ENCODE measurements at regions not wholly inside any gene's neighbourhood (a gene's known extent, or its start where the extent isn't known, plus 50 kb on each side); places are given as distances from the start of the nearest gene placed in this dataset.

GRCh38 chr9:99358668-99359067 is 136.6 kb downstream of the SEC61B start:
- no peak overlapping the region for H2AFZ ChIP-seq (ENCODE audit: low read length)
- POLR2A ChIA-PET (ENCODE audit: partially characterized antibody): interaction anchor here (0.5 to 0.7 kb wide), 2 partner anchors 10 to 23 kb away, joined by 3 to 4 read pairs; no protein-coding TSS in a partner anchor
- no peaks in the 10 kb centered on the region for H4K20me1 ChIP-seq (replicated peaks in 1 of 2; ENCODE audit: control insufficient read depth in 1 of 2, insufficient read depth in 2 of 2, low read length in 2 of 2)
- H3K14ac ChIP-seq (ENCODE audit: insufficient read length): no peak overlapping the region
- H3K36me3 ChIP-seq (ENCODE audit: control insufficient read depth in 2 of 4, insufficient read depth in 4 of 4, low read length in 3 of 4): no peaks in the 10 kb centered on the region
- no peak for DNase-seq (ENCODE audit: low read depth in 1 of 2, low spot score in 2 of 2)
- no peak overlapping the region for H3K27ac ChIP-seq (ENCODE audit: low read depth, low read length)
- no peak overlapping the region for H2BK15ac ChIP-seq (ENCODE audit: low read length)
- peaks cover 0 to 3% (median 0%) of the 10 kb centered on the region in 4 experiments; a peak in 1 of 7 replicates for H3K4me1 ChIP-seq (replicated peaks in 1 of 4; ENCODE audit: control insufficient read depth in 3 of 4, insufficient read depth in 4 of 4, low read length in 3 of 4)
- no peak overlapping the region for H3K4ac ChIP-seq (replicated peaks; ENCODE audit: insufficient read length, low read depth, low read length)
- H3K4me2 ChIP-seq (ENCODE audit: insufficient read depth in 1 of 2, low read depth in 2 of 2, low read length in 2 of 2): no peak overlapping the region
- H3K9ac ChIP-seq (replicated peaks in 1 of 4; ENCODE audit: extremely low read depth in 1 of 4, low read depth in 3 of 4, low read length in 3 of 4): no peak overlapping the region
- no peaks in the 10 kb centered on the region for H3K79me2 ChIP-seq (ENCODE audit: control insufficient read depth in 1 of 2, insufficient read depth in 2 of 2, low read length in 2 of 2)
- CTCF ChIA-PET (ENCODE audit: partially characterized antibody): interaction anchor here (1.3 to 2.2 kb wide), 2 partner anchors 18 to 94 kb away, joined by 4 to 8 read pairs; no protein-coding TSS in a partner anchor
- H2BK12ac ChIP-seq (ENCODE audit: low read depth, low read length): no peak overlapping the region
- no peak overlapping the region for H2BK5ac ChIP-seq (ENCODE audit: low read depth, low read length)
- no peak for TF ChIP-seq BCL11A (IDR thresholded peaks at IDR 0.05; ENCODE audit: low read depth in 2 of 2, low read length in 2 of 2)
- TF ChIP-seq RXRA (IDR thresholded peaks at IDR 0.05; ENCODE audit: insufficient read depth, low read depth, low read length): no peak
- no peak for TF ChIP-seq SP1 (IDR thresholded peaks at IDR 0.05; ENCODE audit: low read depth, low read length)
- no peak for TF ChIP-seq USF2 (IDR thresholded peaks at IDR 0.05; ENCODE audit: low read length)
- TF ChIP-seq KDM5A (IDR thresholded peaks at IDR 0.05; ENCODE audit: low read length): no peak
- no peaks in the 10 kb centered on the region; a peak in 1 of 7 replicates for H3K27me3 ChIP-seq (replicated peaks in 1 of 4; ENCODE audit: control insufficient read depth in 3 of 4, extremely low read depth in 1 of 4, insufficient read depth in 3 of 4, low read length in 3 of 4)
- no peak overlapping the region for H4K5ac ChIP-seq (ENCODE audit: insufficient read length, low read depth, low read length)
- H3K23me2 ChIP-seq (ENCODE audit: low read depth, low read length): no peaks in the 10 kb centered on the region
- no peak overlapping the region for H3K23ac ChIP-seq (ENCODE audit: insufficient read length)
- no peak overlapping the region for H4K8ac ChIP-seq (ENCODE audit: extremely low read depth, insufficient read depth, low read length)
- 95% methylated on average over 6 of the region's 7 CpGs; no CpG with 5 or more reads in 1 of the 2 experiments for WGBS, 2 experiments (ENCODE audit: extremely low coverage in 1 of 2, insufficient coverage in 1 of 2, insufficient read length in 1 of 2, insufficient replicate concordance in 2 of 2, low coverage in 1 of 2, low lambda C conversion rate in 2 of 2, missing lambda C conversion rate in 1 of 2)
- no peak overlapping the region for H3K4me3 ChIP-seq (ENCODE audit: extremely low read depth in 1 of 4, insufficient read depth in 2 of 4, low read depth in 3 of 4, low read length in 4 of 4)
- no peaks in the 10 kb centered on the region for H3K79me1 ChIP-seq (ENCODE audit: low read depth, low read length)
- FAIRE-seq: no peak
- H2AK5ac ChIP-seq (ENCODE audit: low read depth, low read length): no peak overlapping the region
- no peak overlapping the region for H2BK120ac ChIP-seq (replicated peaks; ENCODE audit: low read depth, low read length)
- H2BK20ac ChIP-seq (ENCODE audit: low read length): no peak overlapping the region
- H3K56ac ChIP-seq (replicated peaks; ENCODE audit: insufficient read length, low read depth, low read length): no peak overlapping the region
- no peaks in the 10 kb centered on the region for H3K9me3 ChIP-seq (ENCODE audit: insufficient read depth in 2 of 2, low read depth in 1 of 2, low read length in 1 of 2)
- no peak overlapping the region for H4K91ac ChIP-seq (replicated peaks; ENCODE audit: insufficient read length, low read length)
- no peak overlapping the region for H3K18ac ChIP-seq (ENCODE audit: extremely low read depth, low read length)
